MCF 10A (cell line): ENCODE measurements at regions not wholly inside any gene's neighbourhood (a gene's known extent, or its start where the extent isn't known, plus 50 kb on each side); places are given as distances from the start of the nearest gene placed in this dataset.
"Not testable (repeated sequence)": the region's sequence is repeated elsewhere in the genome, so short reads cannot be mapped to it uniquely, and the experiment has no call there.

ENCODE experiments used
- BruUV-seq: library from RNA; stranded (reverse); fragments of 400-500 nt; replicated peaks from 2 replicates; lab custom pipeline; 2021; lab: Mats Ljungman, UMichigan
- CTCF ChIA-PET: fragments of 300-600 bp; sonication (Branson Sonifier 250); formaldehyde crosslinking; extraction: SDS; loops from one replicate; lab custom pipeline; 2021; ENCODE audit warnings: antibody characterized with exemption, inconsistent platforms; lab: Yijun Ruan, JAX
- POLR2A ChIA-PET: fragments of 300-600, 350-650 bp; sonication (Branson Sonifier 250); formaldehyde crosslinking; extraction: SDS; loops from one replicate; lab custom pipeline; 2020; ENCODE audit warnings: antibody characterized with exemption, inconsistent platforms; lab: Yijun Ruan, JAX
- DNase-seq: peaks from one replicate; pipeline ENCODE4 v3.0.0-alpha.2; 2018; ENCODE audit not compliant: unreplicated experiment
- H3K27ac Mint-ChIP-seq: one replicate; pipeline ENCODE4 v1.8.0; 2022; ENCODE audit warnings: mild to moderate bottlenecking, low read depth, mixed read lengths; ENCODE audit not compliant: unreplicated experiment
- H3K27me3 Mint-ChIP-seq: one replicate; pipeline ENCODE4 v1.8.0; 2022; ENCODE audit warnings: mixed read lengths; ENCODE audit not compliant: insufficient read depth, unreplicated experiment
- H3K36me3 Mint-ChIP-seq: one replicate; pipeline ENCODE4 v1.8.0; 2022; ENCODE audit warnings: mild to moderate bottlenecking, moderate library complexity, mixed read lengths; ENCODE audit not compliant: insufficient read depth, unreplicated experiment
- H3K4me1 Mint-ChIP-seq: one replicate; pipeline ENCODE4 v1.8.0; 2022; ENCODE audit warnings: mixed read lengths; ENCODE audit not compliant: insufficient read depth, unreplicated experiment
- H3K4me3 Mint-ChIP-seq: one replicate; pipeline ENCODE4 v1.8.0; 2022; ENCODE audit warnings: mild to moderate bottlenecking, moderate library complexity, mixed read lengths; ENCODE audit not compliant: unreplicated experiment
- H3K9me3 Mint-ChIP-seq: one replicate; pipeline ENCODE4 v1.8.0; 2022; ENCODE audit warnings: mixed read lengths; ENCODE audit not compliant: unreplicated experiment
- intact Hi-C: fragments of 100-400 bp; cut with micrococcal nuclease; formaldehyde crosslinking; loops from 2 replicates; pipeline ENCODE4 v1.14.1; 2022
- TF ChIP-seq, protein P1 (sequence below): fragments of 200-600 bp; IDR thresholded peaks from one replicate; pipeline ENCODE4 v1.8.0; 2022; ENCODE audit warnings: antibody characterized with exemption, mild to moderate bottlenecking; ENCODE audit not compliant: unreplicated experiment

DNA sequence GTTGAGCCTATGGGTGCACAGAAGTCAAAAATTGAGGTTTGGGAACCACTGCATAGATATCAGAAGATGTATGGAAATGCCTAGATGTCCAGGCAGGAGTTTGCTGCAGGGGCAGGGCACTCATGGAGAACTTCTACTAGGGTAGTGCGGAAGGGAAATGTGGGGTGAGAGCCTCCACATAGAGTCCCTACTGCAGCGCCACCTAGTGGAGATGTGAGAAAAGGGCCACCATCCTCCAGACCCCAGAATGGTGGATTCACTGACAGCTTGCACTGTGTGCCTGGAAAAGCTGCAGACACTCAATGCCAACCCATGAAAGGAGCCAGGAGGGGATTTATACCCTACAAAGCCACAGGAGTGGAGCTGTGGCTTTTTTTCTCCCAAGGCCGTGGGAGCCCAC lies 133.7 kb downstream of the DEFB131A start:
- H3K4me1 Mint-ChIP-seq, POLR2A ChIA-PET, H3K27ac Mint-ChIP-seq, H3K4me3 Mint-ChIP-seq, H3K27me3 Mint-ChIP-seq, intact Hi-C loops, BruUV-seq, H3K36me3 Mint-ChIP-seq, DNase-seq: not testable (repeated sequence)
- CTCF ChIA-PET: interaction anchor here (0.8 kb wide), 1 partner anchor 417 kb away, joined by 3 read pairs; no protein-coding TSS in a partner anchor
- peaks cover 41% of the 10 kb centered on the region for H3K9me3 Mint-ChIP-seq

DNA sequence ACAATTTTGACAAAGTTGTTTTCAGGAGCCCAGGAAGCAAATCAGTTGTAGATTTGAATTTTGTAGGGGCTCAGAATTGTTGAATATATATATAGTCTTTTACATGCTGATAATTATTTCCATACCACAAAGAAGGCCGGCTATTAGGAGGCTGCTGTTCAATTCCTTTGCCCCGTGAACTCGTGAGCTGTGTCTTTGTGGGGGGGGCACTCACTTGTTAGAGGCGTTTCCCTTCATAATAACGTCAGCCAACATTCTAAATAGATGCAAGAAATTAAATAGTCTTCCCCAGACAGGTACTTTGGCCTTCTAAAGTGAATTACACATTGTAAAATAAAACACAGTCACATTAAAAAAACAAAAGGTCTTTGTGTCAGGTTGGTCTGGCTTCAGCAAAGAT lies 138.7 kb downstream of the DEFB131A start:
- H3K27me3 Mint-ChIP-seq, H3K4me1 Mint-ChIP-seq, intact Hi-C loops, H3K4me3 Mint-ChIP-seq, CTCF ChIA-PET, H3K36me3 Mint-ChIP-seq, H3K27ac Mint-ChIP-seq, DNase-seq, POLR2A ChIA-PET, BruUV-seq: not testable (repeated sequence)
- H3K9me3 Mint-ChIP-seq: peaks cover 20% of the 10 kb centered on the region

DNA sequence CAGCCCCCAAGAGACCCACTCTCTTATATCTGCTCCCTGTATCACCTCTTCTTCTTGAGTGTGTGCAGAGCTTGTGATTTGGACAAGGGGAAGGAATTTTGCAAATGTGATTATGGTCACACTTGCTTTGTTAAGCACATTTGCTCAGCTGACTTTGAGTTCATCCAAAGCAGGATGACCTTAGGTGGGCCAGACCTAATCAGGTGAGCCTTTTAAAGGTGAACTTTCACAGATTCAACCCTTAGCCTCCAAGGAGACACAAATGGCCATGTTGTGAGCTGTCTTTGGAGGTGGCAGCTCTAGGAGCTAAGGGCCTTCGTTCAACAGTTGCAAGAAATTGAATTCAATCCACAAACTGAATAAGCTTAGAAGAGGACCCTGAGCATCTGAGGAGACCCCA lies 147.8 kb downstream of the DEFB131A start:
- TF ChIP-seq, protein P1, sequence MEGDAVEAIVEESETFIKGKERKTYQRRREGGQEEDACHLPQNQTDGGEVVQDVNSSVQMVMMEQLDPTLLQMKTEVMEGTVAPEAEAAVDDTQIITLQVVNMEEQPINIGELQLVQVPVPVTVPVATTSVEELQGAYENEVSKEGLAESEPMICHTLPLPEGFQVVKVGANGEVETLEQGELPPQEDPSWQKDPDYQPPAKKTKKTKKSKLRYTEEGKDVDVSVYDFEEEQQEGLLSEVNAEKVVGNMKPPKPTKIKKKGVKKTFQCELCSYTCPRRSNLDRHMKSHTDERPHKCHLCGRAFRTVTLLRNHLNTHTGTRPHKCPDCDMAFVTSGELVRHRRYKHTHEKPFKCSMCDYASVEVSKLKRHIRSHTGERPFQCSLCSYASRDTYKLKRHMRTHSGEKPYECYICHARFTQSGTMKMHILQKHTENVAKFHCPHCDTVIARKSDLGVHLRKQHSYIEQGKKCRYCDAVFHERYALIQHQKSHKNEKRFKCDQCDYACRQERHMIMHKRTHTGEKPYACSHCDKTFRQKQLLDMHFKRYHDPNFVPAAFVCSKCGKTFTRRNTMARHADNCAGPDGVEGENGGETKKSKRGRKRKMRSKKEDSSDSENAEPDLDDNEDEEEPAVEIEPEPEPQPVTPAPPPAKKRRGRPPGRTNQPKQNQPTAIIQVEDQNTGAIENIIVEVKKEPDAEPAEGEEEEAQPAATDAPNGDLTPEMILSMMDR: no peak
- intact Hi-C loops: no loop called here
- peaks cover 15% of the 10 kb centered on the region for H3K9me3 Mint-ChIP-seq
- no peaks in the 10 kb centered on the region for H3K4me1 Mint-ChIP-seq
- POLR2A ChIA-PET: no interaction called here
- BruUV-seq: no TSS peak
- no peak overlapping the region for H3K27ac Mint-ChIP-seq
- H3K27me3 Mint-ChIP-seq: no peaks in the 10 kb centered on the region
- no peak overlapping the region for H3K4me3 Mint-ChIP-seq
- no peak for DNase-seq
- CTCF ChIA-PET: interaction anchor here (0.6 kb wide), 1 partner anchor 55 kb away, joined by 3 read pairs; no protein-coding TSS in a partner anchor
- no peaks in the 10 kb centered on the region for H3K36me3 Mint-ChIP-seq

DNA sequence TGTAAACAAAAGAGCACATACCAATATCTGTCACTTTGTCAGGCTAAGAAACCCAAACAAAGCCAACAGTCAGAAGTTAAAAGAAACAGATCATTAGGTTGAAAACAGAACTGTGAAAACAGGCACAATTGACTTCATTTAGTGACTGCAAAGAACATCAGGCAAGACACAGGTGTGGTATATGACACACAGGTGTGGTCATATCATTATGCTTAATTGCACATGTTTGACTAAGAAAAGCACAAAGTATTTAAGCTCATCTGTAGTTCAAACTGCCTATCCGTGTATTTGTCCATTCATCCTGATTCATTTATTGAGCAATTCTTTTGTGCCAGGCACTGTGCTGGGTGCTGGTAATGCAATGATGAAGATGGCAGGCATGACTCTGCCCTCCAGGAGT lies 150.7 kb downstream of the DEFB131A start:
- Mint-ChIP-seq H3K9me3 (peaks cover 15% of the 10 kb centered on the region), H3K4me3 (no peak overlapping the region), H3K27ac (no peak overlapping the region), H3K27me3 (no peaks in the 10 kb centered on the region), H3K4me1 (no peaks in the 10 kb centered on the region), H3K36me3 (no peaks in the 10 kb centered on the region)
- ChIA-PET POLR2A (interaction anchor here (0.6 kb wide), 1 partner anchor 60 kb away, joined by 4 read pairs; no protein-coding TSS in a partner anchor), CTCF (no interaction called here)
- no peak for DNase-seq
- TF ChIP-seq, protein P1: no peak
- BruUV-seq: no TSS peak
- intact Hi-C loops: no loop called here

DNA sequence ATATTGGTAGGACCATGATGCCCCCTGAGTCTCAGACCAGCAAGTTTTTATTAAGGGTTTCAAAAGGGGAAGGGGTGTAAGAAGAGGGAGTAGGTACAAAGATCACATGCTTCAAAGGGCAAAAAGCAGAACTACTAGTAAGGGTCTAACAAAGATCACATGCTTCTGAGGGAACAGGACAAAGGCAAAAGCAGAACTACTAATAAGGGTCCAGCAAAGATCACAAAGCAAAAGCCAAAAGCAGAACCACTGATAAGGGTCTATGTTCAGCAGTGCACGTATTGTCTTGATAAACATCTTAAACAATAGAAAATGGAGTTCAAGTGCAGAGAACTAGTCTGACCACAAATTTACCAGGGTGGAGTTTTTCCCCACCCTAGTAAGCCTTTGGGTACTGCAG lies 151.3 kb downstream of the DEFB131A start:
- peaks cover 15% of the 10 kb centered on the region for H3K9me3 Mint-ChIP-seq

More for the DNA sequence above, 151.3 kb downstream of the DEFB131A start:
- H3K27ac Mint-ChIP-seq, CTCF ChIA-PET, H3K4me3 Mint-ChIP-seq, H3K4me1 Mint-ChIP-seq, H3K36me3 Mint-ChIP-seq, H3K27me3 Mint-ChIP-seq, BruUV-seq, DNase-seq, intact Hi-C loops: not testable (repeated sequence)
- POLR2A ChIA-PET: interaction anchor here (0.6 kb wide), 1 partner anchor 60 kb away, joined by 4 read pairs; no protein-coding TSS in a partner anchor
